HEK293T (cell line): ENCODE measurements at regions not wholly inside any gene's neighbourhood (a gene's known extent, or its start where the extent isn't known, plus 50 kb on each side); places are given as distances from the start of the nearest gene placed in this dataset.

Experiments used
- ARNT ChIP-seq: fragments of 450-650 bp; IDR thresholded peaks from 2 replicates; pipeline ENCODE4 v1.6.1; 2017; ENCODE audit warnings: mild to moderate bottlenecking
- BHLHE40 ChIP-seq: fragments of 450-650 bp; IDR thresholded peaks from 2 replicates; pipeline ENCODE4 v1.6.1; 2016; ENCODE audit warnings: mild to moderate bottlenecking, moderate library complexity, borderline replicate concordance
- ELF4 ChIP-seq: fragments of 450-650 bp; IDR thresholded peaks from 2 replicates; pipeline ENCODE4 v1.6.1; 2017; ENCODE audit warnings: antibody characterized with exemption
- FOXA1 ChIP-seq: fragments of 450-650 bp; IDR thresholded peaks from 2 replicates; pipeline ENCODE4 v1.6.1; 2016; ENCODE audit warnings: mild to moderate bottlenecking
- FOXK2 ChIP-seq: fragments of 450-650 bp; IDR thresholded peaks from 2 replicates; pipeline ENCODE4 v1.6.1; 2016; ENCODE audit warnings: mild to moderate bottlenecking
- FOXM1 ChIP-seq: fragments of 450-650 bp; IDR thresholded peaks from 2 replicates; pipeline ENCODE4 v1.6.1; 2017; ENCODE audit warnings: mild to moderate bottlenecking, borderline replicate concordance
- HDGF ChIP-seq: fragments of 450-650 bp; IDR thresholded peaks from 2 replicates; pipeline ENCODE4 v1.6.1; 2017; ENCODE audit warnings: antibody characterized with exemption, borderline replicate concordance
- LEF1 ChIP-seq: fragments of 450-650 bp; IDR thresholded peaks from 2 replicates; pipeline ENCODE4 v1.6.1; 2017; ENCODE audit warnings: mild to moderate bottlenecking, borderline replicate concordance
- NFRKB ChIP-seq: fragments of 450-650 bp; IDR thresholded peaks from 2 replicates; pipeline ENCODE4 v1.6.1; 2016; ENCODE audit warnings: mild to moderate bottlenecking, moderate library complexity
- SP1 ChIP-seq: fragments of 450-650 bp; IDR thresholded peaks from 2 replicates; pipeline ENCODE4 v1.6.1; 2017
- SUZ12 ChIP-seq: fragments of 450-650 bp; IDR thresholded peaks from 2 replicates; pipeline ENCODE4 v1.6.1; 2016; ENCODE audit warnings: mild to moderate bottlenecking
- TARDBP ChIP-seq: fragments of 450-650 bp; IDR thresholded peaks from 2 replicates; pipeline ENCODE4 v1.6.1; 2016
- ZNF384 ChIP-seq: fragments of 450-650 bp; IDR thresholded peaks from 2 replicates; pipeline ENCODE4 v1.6.1; 2016
- TF ChIP-seq, protein P1 (sequence below): fragments of 450-650 bp; IDR thresholded peaks from 2 replicates; pipeline ENCODE4 v1.6.1; 2016

- TF ChIP-seq, protein P1, sequence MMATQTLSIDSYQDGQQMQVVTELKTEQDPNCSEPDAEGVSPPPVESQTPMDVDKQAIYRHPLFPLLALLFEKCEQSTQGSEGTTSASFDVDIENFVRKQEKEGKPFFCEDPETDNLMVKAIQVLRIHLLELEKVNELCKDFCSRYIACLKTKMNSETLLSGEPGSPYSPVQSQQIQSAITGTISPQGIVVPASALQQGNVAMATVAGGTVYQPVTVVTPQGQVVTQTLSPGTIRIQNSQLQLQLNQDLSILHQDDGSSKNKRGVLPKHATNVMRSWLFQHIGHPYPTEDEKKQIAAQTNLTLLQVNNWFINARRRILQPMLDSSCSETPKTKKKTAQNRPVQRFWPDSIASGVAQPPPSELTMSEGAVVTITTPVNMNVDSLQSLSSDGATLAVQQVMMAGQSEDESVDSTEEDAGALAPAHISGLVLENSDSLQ: no peak
- TF ChIP-seq HDGF (no peak), BHLHE40 (no peak), FOXA1 (no peak), FOXM1 (no peak), ARNT (no peak), SP1 (no peak), LEF1 (no peak), NFRKB (no peak), SUZ12 (no peak), ELF4 (no peak), ZNF384 (no peak), FOXK2 (no peak), TARDBP (no peak)
Observed at GRCh38 chr4:94399277-94399676, 52.5 kb upstream of the PDLIM5 start.
